DND-41 (cell line): ENCODE measurements at regions not wholly inside any gene's neighbourhood (a gene's known extent, or its start where the extent isn't known, plus 50 kb on each side); places are given as distances from the start of the nearest gene placed in this dataset.

Experiments used
- CTCF ChIP-seq: IDR thresholded peaks from 2 replicates; pipeline ENCODE4 v1.5.1; 2012; ENCODE audit warnings: borderline replicate concordance, low read length, moderate library complexity, mild to moderate bottlenecking; ENCODE audit not compliant: poor library complexity, severe bottlenecking; ENCODE audit errors: extremely low read depth
- EZH2 ChIP-seq: IDR thresholded peaks from 3 replicates; pipeline ENCODE4 v1.6.1; 2012; ENCODE audit warnings: borderline replicate concordance, low read depth, mild to moderate bottlenecking, moderate library complexity, low read length, inconsistent platforms; ENCODE audit not compliant: severe bottlenecking

DNA sequence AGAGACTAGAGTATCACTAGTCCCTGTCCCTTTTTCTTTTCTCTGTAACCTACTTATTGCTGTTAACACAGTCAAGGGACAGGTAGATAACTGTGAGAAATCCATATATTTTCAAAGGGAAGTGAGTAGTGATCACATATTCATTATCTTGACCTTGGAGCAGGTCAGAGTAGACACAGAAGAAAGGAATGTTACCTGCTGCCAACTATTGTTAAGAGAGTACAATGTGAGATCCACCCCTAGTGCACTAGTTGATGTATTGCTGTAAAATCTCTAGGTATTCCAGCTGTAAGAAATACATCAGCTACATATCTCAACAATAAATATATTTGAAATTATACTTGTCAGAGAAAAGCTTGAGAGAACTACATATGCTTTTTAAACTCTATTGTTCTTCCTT lies 68.7 kb upstream of the ADGRL2 start:
- TF ChIP-seq CTCF (no peak), EZH2 (no peak)
